ENCODE measurements at regions not wholly inside any gene's neighbourhood (a gene's known extent, or its start where the extent isn't known, plus 50 kb on each side); places are given as distances from the start of the nearest gene placed in this dataset.
A peak's percentile ranks its signal among the peaks of the same experiment; 100 is the strongest.

- H3K9me3 Mint-ChIP-seq: no peaks in the 10 kb centered on the region
- no peak overlapping the region for H3K4me3 Mint-ChIP-seq (ENCODE audit: low read depth)
Measured at GRCh38 chr15:79198461-79198860, 84.1 kb upstream of the ANKRD34C start.

GRCh38 chr15:79197285-79197684 lies 85.2 kb upstream of the ANKRD34C start:
- DNase-seq (ENCODE audit: low spot score): no peak
- H3K9me3 Mint-ChIP-seq: no peaks in the 10 kb centered on the region
- no peak overlapping the region for H3K4me3 Mint-ChIP-seq (ENCODE audit: low read depth)
- H3K27me3 Mint-ChIP-seq (ENCODE audit: low read depth): peaks cover 19% of the 10 kb centered on the region
- no peaks in the 10 kb centered on the region for H3K36me3 Mint-ChIP-seq (ENCODE audit: low read depth)
- intact Hi-C loops (cut with micrococcal nuclease): no loop called here
- H3K27ac Mint-ChIP-seq: no peak overlapping the region
- no peaks in the 10 kb centered on the region for H3K4me1 Mint-ChIP-seq (ENCODE audit: low read depth)

More at GRCh38 chr15:79198461-79198860, 84.1 kb upstream of the ANKRD34C start:
- intact Hi-C loops (cut with micrococcal nuclease): no loop called here
- H3K27me3 Mint-ChIP-seq (ENCODE audit: low read depth): peaks cover 24% of the 10 kb centered on the region
- H3K4me1 Mint-ChIP-seq (ENCODE audit: low read depth): no peaks in the 10 kb centered on the region
- no peak for DNase-seq (ENCODE audit: low spot score)
- H3K36me3 Mint-ChIP-seq (ENCODE audit: low read depth): no peaks in the 10 kb centered on the region
- H3K27ac Mint-ChIP-seq: no peak overlapping the region

GRCh38 chr15:79195802-79196201 lies 86.7 kb upstream of the ANKRD34C start:
- DNase-seq (ENCODE audit: low spot score): no peak
- no peak overlapping the region for H3K4me3 Mint-ChIP-seq (ENCODE audit: low read depth)
- no peaks in the 10 kb centered on the region for H3K36me3 Mint-ChIP-seq (ENCODE audit: low read depth)
- H3K27ac Mint-ChIP-seq: no peak overlapping the region
- H3K9me3 Mint-ChIP-seq: no peaks in the 10 kb centered on the region
- H3K27me3 Mint-ChIP-seq (ENCODE audit: low read depth): peaks cover 17% of the 10 kb centered on the region
- intact Hi-C loops (cut with micrococcal nuclease): no loop called here
- H3K4me1 Mint-ChIP-seq (ENCODE audit: low read depth): no peaks in the 10 kb centered on the region

- H3K27me3 Mint-ChIP-seq (ENCODE audit: low read depth): peaks cover 17% of the 10 kb centered on the region
- H3K4me1 Mint-ChIP-seq (ENCODE audit: low read depth): no peaks in the 10 kb centered on the region
- no peaks in the 10 kb centered on the region for H3K9me3 Mint-ChIP-seq
- H3K36me3 Mint-ChIP-seq (ENCODE audit: low read depth): no peaks in the 10 kb centered on the region
- H3K4me3 Mint-ChIP-seq (ENCODE audit: low read depth): no peak overlapping the region
- H3K27ac Mint-ChIP-seq: no peak overlapping the region
- intact Hi-C loops (cut with micrococcal nuclease): no loop called here
- no peak for DNase-seq (ENCODE audit: low spot score)
Measured at GRCh38 chr15:79195239-79195638, 87.3 kb upstream of the ANKRD34C start.

GRCh38 chr15:79194386-79194785 lies 88.1 kb upstream of the ANKRD34C start:
- peaks cover 18% of the 10 kb centered on the region for H3K27me3 Mint-ChIP-seq (ENCODE audit: low read depth)
- no peaks in the 10 kb centered on the region for H3K9me3 Mint-ChIP-seq
- no peak overlapping the region for H3K27ac Mint-ChIP-seq

GRCh38 chr15:79193549-79193948 lies 89.0 kb upstream of the ANKRD34C start:
- H3K9me3 Mint-ChIP-seq: no peaks in the 10 kb centered on the region
- H3K27me3 Mint-ChIP-seq (ENCODE audit: low read depth): peaks cover 16% of the 10 kb centered on the region
- H3K36me3 Mint-ChIP-seq (ENCODE audit: low read depth): no peaks in the 10 kb centered on the region
- H3K4me1 Mint-ChIP-seq (ENCODE audit: low read depth): no peaks in the 10 kb centered on the region
- DNase-seq (ENCODE audit: low spot score): no peak
- intact Hi-C loops (cut with micrococcal nuclease): no loop called here
- no peak overlapping the region for H3K27ac Mint-ChIP-seq
- no peak overlapping the region for H3K4me3 Mint-ChIP-seq (ENCODE audit: low read depth)

More at GRCh38 chr15:79194386-79194785, 88.1 kb upstream of the ANKRD34C start:
- H3K4me3 Mint-ChIP-seq (ENCODE audit: low read depth): no peak overlapping the region
- intact Hi-C loops (cut with micrococcal nuclease): no loop called here
- H3K4me1 Mint-ChIP-seq (ENCODE audit: low read depth): no peaks in the 10 kb centered on the region
- DNase-seq (ENCODE audit: low spot score): no peak
- H3K36me3 Mint-ChIP-seq (ENCODE audit: low read depth): no peaks in the 10 kb centered on the region

GRCh38 chr15:79193103-79193502 lies 89.4 kb upstream of the ANKRD34C start:
- no peaks in the 10 kb centered on the region for H3K9me3 Mint-ChIP-seq
- intact Hi-C loops (cut with micrococcal nuclease): no loop called here
- no peak overlapping the region for H3K4me3 Mint-ChIP-seq (ENCODE audit: low read depth)
- H3K27ac Mint-ChIP-seq: no peak overlapping the region
- no peaks in the 10 kb centered on the region for H3K4me1 Mint-ChIP-seq (ENCODE audit: low read depth)
- no peak for DNase-seq (ENCODE audit: low spot score)
- H3K36me3 Mint-ChIP-seq (ENCODE audit: low read depth): no peaks in the 10 kb centered on the region
- peaks cover 16% of the 10 kb centered on the region for H3K27me3 Mint-ChIP-seq (ENCODE audit: low read depth)

GRCh38 chr15:79192462-79193036 lies 90.0 kb upstream of the ANKRD34C start:
- Mint-ChIP-seq H3K27me3 (ENCODE audit: low read depth) (peaks cover 15% of the 10 kb centered on the region), H3K27ac (no peak overlapping the region), H3K4me1 (ENCODE audit: low read depth) (no peaks in the 10 kb centered on the region), H3K36me3 (ENCODE audit: low read depth) (no peaks in the 10 kb centered on the region), H3K4me3 (ENCODE audit: low read depth) (no peak overlapping the region), H3K9me3 (no peaks in the 10 kb centered on the region)
- no peak for DNase-seq (ENCODE audit: low spot score)
- intact Hi-C loops (cut with micrococcal nuclease): no loop called here

GRCh38 chr15:79190093-79190492 lies 92.4 kb upstream of the ANKRD34C start:
- no peaks in the 10 kb centered on the region for H3K36me3 Mint-ChIP-seq (ENCODE audit: low read depth)
- H3K4me1 Mint-ChIP-seq (ENCODE audit: low read depth): no peaks in the 10 kb centered on the region
- no peaks in the 10 kb centered on the region for H3K9me3 Mint-ChIP-seq
- intact Hi-C loops (cut with micrococcal nuclease): no loop called here
- no peak for DNase-seq (ENCODE audit: low spot score)
- peaks cover 5% of the 10 kb centered on the region for H3K27me3 Mint-ChIP-seq (ENCODE audit: low read depth)
- H3K27ac Mint-ChIP-seq: no peak overlapping the region
- no peak overlapping the region for H3K4me3 Mint-ChIP-seq (ENCODE audit: low read depth)

- intact Hi-C loops (cut with micrococcal nuclease): no loop called here
- Mint-ChIP-seq H3K36me3 (ENCODE audit: low read depth) (no peaks in the 10 kb centered on the region), H3K9me3 (no peaks in the 10 kb centered on the region), H3K4me1 (ENCODE audit: low read depth) (no peaks in the 10 kb centered on the region), H3K27ac (no peak overlapping the region), H3K27me3 (ENCODE audit: low read depth) (peaks cover 1% of the 10 kb centered on the region), H3K4me3 (ENCODE audit: low read depth) (no peak overlapping the region)
- DNase-seq (ENCODE audit: low spot score): no peak
Measured at GRCh38 chr15:79186616-79187015, 95.9 kb upstream of the ANKRD34C start.

- Mint-ChIP-seq H3K36me3 (ENCODE audit: low read depth) (no peaks in the 10 kb centered on the region), H3K9me3 (no peaks in the 10 kb centered on the region), H3K4me3 (ENCODE audit: low read depth) (no peak overlapping the region), H3K27me3 (ENCODE audit: low read depth) (peaks cover 1% of the 10 kb centered on the region), H3K27ac (no peak overlapping the region), H3K4me1 (ENCODE audit: low read depth) (no peaks in the 10 kb centered on the region)
- DNase-seq (ENCODE audit: low spot score): no peak
- intact Hi-C loops (cut with micrococcal nuclease): no loop called here
Measured at GRCh38 chr15:79185199-79185598, 94.6 kb upstream of the RASGRF1 start.

- Mint-ChIP-seq H3K4me1 (ENCODE audit: low read depth) (no peaks in the 10 kb centered on the region), H3K4me3 (ENCODE audit: low read depth) (no peak overlapping the region), H3K27ac (no peak overlapping the region), H3K36me3 (ENCODE audit: low read depth) (no peaks in the 10 kb centered on the region), H3K27me3 (ENCODE audit: low read depth) (no peaks in the 10 kb centered on the region), H3K9me3 (no peaks in the 10 kb centered on the region)
- intact Hi-C loops (cut with micrococcal nuclease): loop anchor here (1.0 to 5.0 kb wide), 2 partner anchors 156 to 277 kb away; no protein-coding TSS in a partner anchor
- peak; percentile 40 for DNase-seq (ENCODE audit: low spot score)
Measured at GRCh38 chr15:79184465-79184892, 93.9 kb upstream of the RASGRF1 start.

GRCh38 chr15:79180318-79180717 lies 89.7 kb upstream of the RASGRF1 start:
- H3K36me3 Mint-ChIP-seq (ENCODE audit: low read depth): no peaks in the 10 kb centered on the region
- no peak overlapping the region for H3K27ac Mint-ChIP-seq
- no peak overlapping the region for H3K4me3 Mint-ChIP-seq (ENCODE audit: low read depth)
- H3K9me3 Mint-ChIP-seq: no peaks in the 10 kb centered on the region
- H3K4me1 Mint-ChIP-seq (ENCODE audit: low read depth): no peaks in the 10 kb centered on the region
- DNase-seq (ENCODE audit: low spot score): no peak
- no peaks in the 10 kb centered on the region for H3K27me3 Mint-ChIP-seq (ENCODE audit: low read depth)
- intact Hi-C loops (cut with micrococcal nuclease): loop anchor here (5.0 kb wide), 1 partner anchor 273 kb away; no protein-coding TSS in a partner anchor

GRCh38 chr15:79179597-79179996 lies 89.0 kb upstream of the RASGRF1 start:
- Mint-ChIP-seq H3K27me3 (ENCODE audit: low read depth) (no peaks in the 10 kb centered on the region), H3K4me3 (ENCODE audit: low read depth) (no peak overlapping the region), H3K27ac (no peak overlapping the region), H3K36me3 (ENCODE audit: low read depth) (no peaks in the 10 kb centered on the region), H3K9me3 (no peaks in the 10 kb centered on the region), H3K4me1 (ENCODE audit: low read depth) (no peaks in the 10 kb centered on the region)
- intact Hi-C loops (cut with micrococcal nuclease): no loop called here
- DNase-seq (ENCODE audit: low spot score): no peak

All from activated T-helper 2 cell treated with anti-CD3 and anti-CD28 coated beads, Interferon-gamma antibody, Interleukin-2, Interleukin-4, amounts not matched to agents 10 μg/mL and 5 μg/mL and 100 μg/mL, durations not matched to agents 14 hours and 24 hours and 36 hours (primary cell).